ENCODE measurements at regions not wholly inside any gene's neighbourhood (a gene's known extent, or its start where the extent isn't known, plus 50 kb on each side); places are given as distances from the start of the nearest gene placed in this dataset.

- ChIA-PET CTCF (no interaction called here), POLR2A (no interaction called here)
- Histone ChIP-seq H3K27me3 (ENCODE audit: control insufficient read depth, insufficient read depth, low read length) (no peaks in the 10 kb centered on the region), H3K4me3 (ENCODE audit: low read depth in 2 of 2, low read length in 2 of 2) (no peak overlapping the region), H3K9me3 (ENCODE audit: control insufficient read depth, insufficient read depth, low read depth, low read length) (no peaks in the 10 kb centered on the region), H3K4me1 (ENCODE audit: control insufficient read depth, insufficient read depth, low read length) (no peaks in the 10 kb centered on the region), H3K36me3 (ENCODE audit: control insufficient read depth, insufficient read depth, low read length) (no peaks in the 10 kb centered on the region), H3K27ac (ENCODE audit: low read length) (no peak overlapping the region)
- in situ Hi-C loops (cut with HindIII; ENCODE audit: low pct_unique_long_range_greater_than_20kb, low sequenced_read_pairs) (no loop called here), intact Hi-C loops (cut with micrococcal nuclease; ENCODE audit: unreplicated experiment) (no loop called here)
- TF ChIP-seq POLR2AphosphoS5 (IDR thresholded peaks at IDR 0.05; ENCODE audit: low read depth, low read length), result no peak
- TF ChIP-seq SIN3A (IDR thresholded peaks at IDR 0.05; ENCODE audit: borderline replicate concordance, insufficient read depth, low read depth, low read length), result no peak
- no peak for TF ChIP-seq TCF7L2 (IDR thresholded peaks at IDR 0.05; ENCODE audit: low read depth, low read length)
- TF ChIP-seq REST (IDR thresholded peaks at IDR 0.05; ENCODE audit: insufficient read depth in 1 of 2, low read depth in 2 of 2, low read length in 1 of 2), result no peak
- TF ChIP-seq, protein P1, sequence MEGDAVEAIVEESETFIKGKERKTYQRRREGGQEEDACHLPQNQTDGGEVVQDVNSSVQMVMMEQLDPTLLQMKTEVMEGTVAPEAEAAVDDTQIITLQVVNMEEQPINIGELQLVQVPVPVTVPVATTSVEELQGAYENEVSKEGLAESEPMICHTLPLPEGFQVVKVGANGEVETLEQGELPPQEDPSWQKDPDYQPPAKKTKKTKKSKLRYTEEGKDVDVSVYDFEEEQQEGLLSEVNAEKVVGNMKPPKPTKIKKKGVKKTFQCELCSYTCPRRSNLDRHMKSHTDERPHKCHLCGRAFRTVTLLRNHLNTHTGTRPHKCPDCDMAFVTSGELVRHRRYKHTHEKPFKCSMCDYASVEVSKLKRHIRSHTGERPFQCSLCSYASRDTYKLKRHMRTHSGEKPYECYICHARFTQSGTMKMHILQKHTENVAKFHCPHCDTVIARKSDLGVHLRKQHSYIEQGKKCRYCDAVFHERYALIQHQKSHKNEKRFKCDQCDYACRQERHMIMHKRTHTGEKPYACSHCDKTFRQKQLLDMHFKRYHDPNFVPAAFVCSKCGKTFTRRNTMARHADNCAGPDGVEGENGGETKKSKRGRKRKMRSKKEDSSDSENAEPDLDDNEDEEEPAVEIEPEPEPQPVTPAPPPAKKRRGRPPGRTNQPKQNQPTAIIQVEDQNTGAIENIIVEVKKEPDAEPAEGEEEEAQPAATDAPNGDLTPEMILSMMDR (IDR thresholded peaks at IDR 0.05), result no peak
- DNase-seq (ENCODE audit: low read depth, low spot score) (no peak), ATAC-seq (no peak)
- BruUV-seq (replicated peaks), result no TSS peak
Observed at GRCh38 chr4:19961091-19961490, 290.6 kb upstream of the SLIT2 start.

GRCh38 chr4:19958848-19959247 is 292.9 kb upstream of the SLIT2 start:
- intact Hi-C loops (cut with micrococcal nuclease; ENCODE audit: unreplicated experiment) (no loop called here), in situ Hi-C loops (cut with HindIII; ENCODE audit: low pct_unique_long_range_greater_than_20kb, low sequenced_read_pairs) (no loop called here)
- no peak for DNase-seq (ENCODE audit: low read depth, low spot score)
- Histone ChIP-seq H3K27me3 (ENCODE audit: control insufficient read depth, insufficient read depth, low read length) (no peaks in the 10 kb centered on the region), H3K4me3 (ENCODE audit: low read depth in 2 of 2, low read length in 2 of 2) (no peak overlapping the region), H3K4me1 (ENCODE audit: control insufficient read depth, insufficient read depth, low read length) (no peaks in the 10 kb centered on the region), H3K9me3 (ENCODE audit: control insufficient read depth, insufficient read depth, low read depth, low read length) (no peaks in the 10 kb centered on the region), H3K27ac (ENCODE audit: low read length) (no peak overlapping the region), H3K36me3 (ENCODE audit: control insufficient read depth, insufficient read depth, low read length) (no peaks in the 10 kb centered on the region)
- ATAC-seq, result no peak
- no TSS peak for BruUV-seq (replicated peaks)
- TF ChIP-seq POLR2AphosphoS5 (IDR thresholded peaks at IDR 0.05; ENCODE audit: low read depth, low read length), result no peak
- TF ChIP-seq, protein P1 (IDR thresholded peaks at IDR 0.05), result no peak
- no peak for TF ChIP-seq REST (IDR thresholded peaks at IDR 0.05; ENCODE audit: insufficient read depth in 1 of 2, low read depth in 2 of 2, low read length in 1 of 2)
- TF ChIP-seq TCF7L2 (IDR thresholded peaks at IDR 0.05; ENCODE audit: low read depth, low read length), result no peak
- TF ChIP-seq SIN3A (IDR thresholded peaks at IDR 0.05; ENCODE audit: borderline replicate concordance, insufficient read depth, low read depth, low read length), result no peak
- ChIA-PET POLR2A (no interaction called here), CTCF (no interaction called here)

Data from Panc1 (cell line).